ENCODE measurements at regions not wholly inside any gene's neighbourhood (a gene's known extent, or its start where the extent isn't known, plus 50 kb on each side); places are given as distances from the start of the nearest gene placed in this dataset.

DNA sequence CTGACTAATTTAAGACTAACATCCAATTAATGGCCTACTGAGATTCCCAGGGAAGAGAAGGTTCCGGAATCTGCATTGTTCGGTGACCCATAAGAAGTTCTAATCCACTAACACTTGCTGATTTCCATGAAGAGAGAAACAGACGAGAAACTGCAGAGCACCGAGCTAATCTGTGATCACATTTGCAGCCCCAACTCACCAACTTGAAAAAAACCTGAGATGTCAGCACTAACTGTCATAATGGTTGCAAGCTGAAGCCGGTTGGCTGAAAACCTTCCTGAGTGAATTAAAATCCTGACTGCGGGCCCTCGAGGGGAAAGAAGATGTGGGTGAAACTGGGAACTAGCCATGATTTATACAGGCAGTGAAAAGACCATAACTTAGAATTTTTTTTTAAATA, 204.8 kb upstream of the IGF1R start:
- Histone ChIP-seq H3K36me3 (ENCODE audit: control insufficient read depth, insufficient read depth, low read length) (no peaks in the 10 kb centered on the region), H3K27me3 (ENCODE audit: control insufficient read depth, insufficient read depth, low read length) (no peaks in the 10 kb centered on the region), H3K4me1 (ENCODE audit: control insufficient read depth, insufficient read depth, low read length) (no peaks in the 10 kb centered on the region), H3K9me3 (ENCODE audit: control insufficient read depth, insufficient read depth, low read length) (no peaks in the 10 kb centered on the region), H3K4me3 (ENCODE audit: low read length) (no peak overlapping the region), H3K27ac (ENCODE audit: low read length) (no peak overlapping the region)
- H3K9me3 Mint-ChIP-seq: no peaks in the 10 kb centered on the region
- no peak for DNase-seq
- ATAC-seq: no peak
- no peaks in the 10 kb centered on the region for H3K36me3 Mint-ChIP-seq
- H3K4me3 Mint-ChIP-seq: no peak overlapping the region
- WGBS (ENCODE audit: insufficient coverage): 77% methylated on average over 7 of the region's 7 CpGs
- peaks cover 7 to 11% of the 10 kb centered on the region in 2 donors for H3K4me1 Mint-ChIP-seq
- H3K27ac Mint-ChIP-seq: no peak overlapping the region
- peaks cover 6% of the 10 kb centered on the region in 2 donors for H3K27me3 Mint-ChIP-seq (ENCODE audit: low read depth in 2 of 2)
- intact Hi-C loops (cut with micrococcal nuclease): loop anchor here (2.0 to 5.0 kb wide), 2 partner anchors 215 to 634 kb away; no protein-coding TSS in a partner anchor
- TF ChIP-seq, protein P1, sequence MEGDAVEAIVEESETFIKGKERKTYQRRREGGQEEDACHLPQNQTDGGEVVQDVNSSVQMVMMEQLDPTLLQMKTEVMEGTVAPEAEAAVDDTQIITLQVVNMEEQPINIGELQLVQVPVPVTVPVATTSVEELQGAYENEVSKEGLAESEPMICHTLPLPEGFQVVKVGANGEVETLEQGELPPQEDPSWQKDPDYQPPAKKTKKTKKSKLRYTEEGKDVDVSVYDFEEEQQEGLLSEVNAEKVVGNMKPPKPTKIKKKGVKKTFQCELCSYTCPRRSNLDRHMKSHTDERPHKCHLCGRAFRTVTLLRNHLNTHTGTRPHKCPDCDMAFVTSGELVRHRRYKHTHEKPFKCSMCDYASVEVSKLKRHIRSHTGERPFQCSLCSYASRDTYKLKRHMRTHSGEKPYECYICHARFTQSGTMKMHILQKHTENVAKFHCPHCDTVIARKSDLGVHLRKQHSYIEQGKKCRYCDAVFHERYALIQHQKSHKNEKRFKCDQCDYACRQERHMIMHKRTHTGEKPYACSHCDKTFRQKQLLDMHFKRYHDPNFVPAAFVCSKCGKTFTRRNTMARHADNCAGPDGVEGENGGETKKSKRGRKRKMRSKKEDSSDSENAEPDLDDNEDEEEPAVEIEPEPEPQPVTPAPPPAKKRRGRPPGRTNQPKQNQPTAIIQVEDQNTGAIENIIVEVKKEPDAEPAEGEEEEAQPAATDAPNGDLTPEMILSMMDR (IDR thresholded peaks at IDR 0.05): no peak

DNA sequence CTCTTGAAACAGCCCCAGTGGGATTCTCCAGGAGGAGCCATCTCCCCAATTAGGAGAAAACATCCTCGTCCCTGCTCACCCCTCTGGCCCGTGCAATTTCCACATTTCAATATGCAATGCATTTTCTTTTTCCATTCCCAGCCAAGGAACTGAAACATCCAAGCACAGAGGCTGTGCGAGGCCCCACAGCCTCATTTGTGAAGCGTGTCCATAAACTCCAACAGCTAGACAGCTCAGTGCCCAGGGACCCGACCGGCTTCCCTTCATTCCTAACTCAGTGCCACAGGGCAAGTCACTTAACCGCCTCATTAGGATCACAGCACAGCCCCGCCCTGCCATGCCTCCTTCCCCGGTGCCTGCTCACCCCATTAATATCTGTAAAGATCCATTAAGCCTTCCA, 204.2 kb upstream of the IGF1R start:
- H3K27ac Mint-ChIP-seq: no peak overlapping the region
- no peak for ATAC-seq
- H3K4me3 Mint-ChIP-seq: no peak overlapping the region
- H3K36me3 Mint-ChIP-seq: no peaks in the 10 kb centered on the region
- intact Hi-C loops (cut with micrococcal nuclease): loop anchor here (5.0 kb wide), 1 partner anchor 633 kb away; no protein-coding TSS in a partner anchor
- no peak for DNase-seq
- TF ChIP-seq, protein P1 (IDR thresholded peaks at IDR 0.05): no peak
- Histone ChIP-seq H3K36me3 (ENCODE audit: control insufficient read depth, insufficient read depth, low read length) (no peaks in the 10 kb centered on the region), H3K4me1 (ENCODE audit: control insufficient read depth, insufficient read depth, low read length) (no peaks in the 10 kb centered on the region), H3K4me3 (ENCODE audit: low read length) (no peak overlapping the region), H3K9me3 (ENCODE audit: control insufficient read depth, insufficient read depth, low read length) (no peaks in the 10 kb centered on the region), H3K27ac (ENCODE audit: low read length) (no peak overlapping the region), H3K27me3 (ENCODE audit: control insufficient read depth, insufficient read depth, low read length) (no peaks in the 10 kb centered on the region)
- peaks cover 7 to 11% of the 10 kb centered on the region in 2 donors for H3K4me1 Mint-ChIP-seq
- H3K27me3 Mint-ChIP-seq (ENCODE audit: low read depth in 2 of 2): peaks cover 6% of the 10 kb centered on the region in 2 donors
- H3K9me3 Mint-ChIP-seq: no peaks in the 10 kb centered on the region
- WGBS (ENCODE audit: insufficient coverage): 74% methylated on average over 9 of the region's 9 CpGs

DNA sequence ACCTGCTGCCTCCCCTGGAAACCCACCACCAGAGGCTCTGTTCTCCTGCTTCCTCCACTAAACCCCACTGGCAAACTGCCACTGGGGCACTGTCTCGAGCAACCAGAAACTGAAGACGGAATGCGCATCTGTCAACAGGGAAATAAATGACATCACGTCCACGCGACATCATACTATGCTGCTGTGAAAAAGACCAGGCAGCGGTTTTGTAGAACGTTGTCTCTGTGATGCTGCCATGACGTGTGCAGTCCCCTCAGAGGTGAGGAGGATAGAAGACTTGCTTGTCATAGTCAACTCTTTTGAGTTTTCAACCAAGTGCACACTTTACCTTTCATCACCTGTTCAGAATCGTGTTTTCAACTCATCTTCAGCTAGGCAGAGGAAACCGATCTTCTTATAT, 203.0 kb upstream of the IGF1R start:
- DNase-seq (no peak), ATAC-seq (no peak)
- H3K36me3 Mint-ChIP-seq: no peaks in the 10 kb centered on the region
- no peak overlapping the region for H3K4me3 ChIP-seq (ENCODE audit: low read length)
- 91% methylated on average over 9 of the region's 11 CpGs for WGBS (ENCODE audit: insufficient coverage)
- no peaks in the 10 kb centered on the region for H3K9me3 Mint-ChIP-seq
- H3K27me3 Mint-ChIP-seq (ENCODE audit: low read depth in 2 of 2): peaks cover 3 to 6% of the 10 kb centered on the region in 2 donors
- TF ChIP-seq, protein P1 (IDR thresholded peaks at IDR 0.05): no peak
- H3K27ac ChIP-seq (ENCODE audit: low read length): no peak overlapping the region
- H3K9me3 ChIP-seq (ENCODE audit: control insufficient read depth, insufficient read depth, low read length): no peaks in the 10 kb centered on the region
- H3K4me1 ChIP-seq (ENCODE audit: control insufficient read depth, insufficient read depth, low read length): no peaks in the 10 kb centered on the region
- intact Hi-C loops (cut with micrococcal nuclease): no loop called here
- no peaks in the 10 kb centered on the region for H3K36me3 ChIP-seq (ENCODE audit: control insufficient read depth, insufficient read depth, low read length)
- H3K27me3 ChIP-seq (ENCODE audit: control insufficient read depth, insufficient read depth, low read length): no peaks in the 10 kb centered on the region
- H3K4me1 Mint-ChIP-seq: peaks cover 7 to 11% of the 10 kb centered on the region in 2 donors
- no peak overlapping the region for H3K27ac Mint-ChIP-seq
- no peak overlapping the region for H3K4me3 Mint-ChIP-seq

DNA sequence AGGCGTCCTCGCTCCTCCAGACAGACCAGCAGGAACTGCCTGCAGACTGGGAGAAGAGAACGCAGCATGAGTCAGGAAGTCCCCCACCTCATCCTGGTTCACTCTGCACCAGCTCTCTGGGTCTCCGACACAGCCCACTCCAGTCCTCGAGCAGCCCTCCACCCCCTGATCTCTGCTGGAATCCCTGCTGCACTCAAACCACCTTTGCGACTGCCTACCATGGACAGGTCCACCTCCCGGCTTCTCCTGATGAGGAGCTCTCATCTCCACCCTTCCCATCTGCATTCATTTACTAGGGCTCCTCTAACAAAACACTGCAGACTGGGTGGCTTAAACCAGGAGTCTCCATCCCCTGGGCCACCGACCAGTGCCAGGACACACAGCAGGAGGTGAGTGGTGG, 202.3 kb upstream of the IGF1R start:
- H3K27ac Mint-ChIP-seq: no peak overlapping the region
- H3K27ac ChIP-seq (ENCODE audit: low read length): no peak overlapping the region
- no peaks in the 10 kb centered on the region for H3K9me3 ChIP-seq (ENCODE audit: control insufficient read depth, insufficient read depth, low read length)
- no peaks in the 10 kb centered on the region for H3K36me3 ChIP-seq (ENCODE audit: control insufficient read depth, insufficient read depth, low read length)
- DNase-seq (no peak), ATAC-seq (no peak)
- no peak overlapping the region for H3K4me3 Mint-ChIP-seq
- H3K9me3 Mint-ChIP-seq: no peaks in the 10 kb centered on the region
- no peaks in the 10 kb centered on the region for H3K36me3 Mint-ChIP-seq
- H3K4me1 ChIP-seq (ENCODE audit: control insufficient read depth, insufficient read depth, low read length): no peaks in the 10 kb centered on the region
- H3K4me3 ChIP-seq (ENCODE audit: low read length): no peak overlapping the region
- TF ChIP-seq, protein P1 (IDR thresholded peaks at IDR 0.05): no peak
- peaks cover 3 to 6% of the 10 kb centered on the region in 2 donors for H3K27me3 Mint-ChIP-seq (ENCODE audit: low read depth in 2 of 2)
- H3K27me3 ChIP-seq (ENCODE audit: control insufficient read depth, insufficient read depth, low read length): no peaks in the 10 kb centered on the region
- WGBS (ENCODE audit: insufficient coverage): 87% methylated on average over 8 of the region's 8 CpGs
- peaks cover 7 to 11% of the 10 kb centered on the region in 2 donors for H3K4me1 Mint-ChIP-seq
- intact Hi-C loops (cut with micrococcal nuclease): no loop called here

Measured in natural killer cell (primary cell).